GM21515 (cell line): ENCODE measurements at regions not wholly inside any gene's neighbourhood (a gene's known extent, or its start where the extent isn't known, plus 50 kb on each side); places are given as distances from the start of the nearest gene placed in this dataset.

Source experiments
- ATAC-seq: cut with Tn5 transposase; IDR thresholded peaks from one replicate; pipeline ENCODE4 v1.9.1; 2021; ENCODE audit not compliant: unreplicated experiment

DNA sequence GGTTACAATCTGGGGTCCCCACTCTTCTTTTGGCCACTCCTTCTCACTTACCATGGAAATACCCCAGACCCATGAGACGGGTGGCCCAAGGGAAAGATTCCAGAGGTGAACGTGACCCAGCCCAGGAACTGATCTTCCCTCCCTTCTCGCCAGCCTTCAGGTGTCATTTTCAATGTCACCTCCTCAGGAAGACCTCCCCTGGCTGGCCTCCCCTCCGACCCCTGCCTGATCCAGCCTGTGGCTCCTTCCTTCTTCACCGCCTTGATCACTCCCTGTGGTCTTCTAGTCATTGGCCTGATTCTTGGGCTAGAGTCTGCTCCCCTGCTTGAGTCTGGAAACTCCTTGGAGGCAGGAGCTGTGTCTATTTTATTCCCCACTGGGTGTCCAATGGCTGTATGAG is 146.1 kb downstream of the SMAD6 start:
- ATAC-seq: no peak

DNA sequence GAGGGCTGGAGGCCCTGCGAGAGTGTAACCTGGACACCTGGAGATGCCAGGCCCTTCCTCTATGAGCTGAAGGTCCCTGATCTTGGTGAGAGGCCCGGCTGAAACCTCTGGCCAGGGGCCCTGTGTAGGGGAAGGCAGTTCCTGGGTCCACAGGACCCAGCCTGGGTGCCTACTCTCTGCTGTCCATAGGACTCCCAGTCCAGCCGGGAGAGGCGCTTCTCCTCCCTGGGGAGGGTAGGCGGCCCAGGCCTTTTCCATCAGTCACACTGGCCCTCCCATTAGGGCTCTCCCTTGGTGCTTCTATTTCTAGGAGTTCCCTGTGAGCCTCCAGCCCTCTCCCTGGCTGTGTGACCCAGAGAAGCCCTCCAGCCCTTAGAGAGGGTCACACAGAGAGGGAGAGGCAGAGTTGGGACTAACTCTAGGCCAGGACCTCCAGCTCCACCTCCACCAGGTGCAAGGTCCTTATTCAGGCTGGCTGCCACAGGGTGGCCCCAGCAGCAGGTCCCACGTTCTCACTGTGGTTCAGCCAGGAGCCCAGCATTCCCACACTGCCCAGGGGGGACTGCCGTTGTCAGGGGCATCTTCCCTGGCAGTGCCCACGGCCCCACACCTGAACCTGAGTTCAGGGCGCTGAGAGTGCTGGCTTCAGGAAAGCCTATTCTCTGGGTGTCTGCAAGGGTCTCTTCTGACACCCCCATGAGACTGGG is 146.8 kb downstream of the SMAD6 start:
- no peak for ATAC-seq

DNA sequence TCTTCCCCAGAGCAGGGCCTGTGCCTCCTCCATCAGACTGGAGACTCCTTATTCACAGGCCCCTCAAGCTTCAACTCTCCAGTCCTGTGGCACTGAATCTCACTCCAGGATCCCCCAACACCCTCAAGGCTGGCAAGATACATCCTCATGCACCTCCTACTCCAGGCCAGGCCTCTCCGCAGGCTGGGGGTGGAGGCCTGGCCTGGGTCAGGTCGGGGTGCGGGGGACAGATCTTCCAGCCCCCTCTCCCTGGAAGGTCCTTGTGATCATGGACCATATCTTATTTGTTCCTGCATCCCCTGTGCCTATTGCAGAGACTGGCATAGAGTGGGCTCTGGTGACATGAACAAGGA is 147.3 kb downstream of the SMAD6 start:
- no peak for ATAC-seq

DNA sequence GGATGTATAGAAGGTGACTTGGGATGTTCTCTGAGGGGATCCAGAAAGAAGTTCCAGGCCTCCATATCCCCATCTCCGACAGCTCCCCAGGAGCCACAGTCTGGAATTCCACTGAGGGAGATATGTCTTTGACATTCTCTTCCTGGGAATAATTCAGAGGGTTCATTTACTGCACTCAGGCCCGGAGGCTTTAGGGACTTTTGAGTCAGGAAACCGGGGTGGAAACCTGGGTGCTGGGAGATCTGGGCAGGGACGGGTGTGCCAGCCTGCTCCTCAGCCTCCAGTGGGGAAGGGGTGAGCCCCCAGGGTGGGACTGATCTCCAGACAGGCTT is 147.7 kb downstream of the SMAD6 start:
- no peak for ATAC-seq

DNA sequence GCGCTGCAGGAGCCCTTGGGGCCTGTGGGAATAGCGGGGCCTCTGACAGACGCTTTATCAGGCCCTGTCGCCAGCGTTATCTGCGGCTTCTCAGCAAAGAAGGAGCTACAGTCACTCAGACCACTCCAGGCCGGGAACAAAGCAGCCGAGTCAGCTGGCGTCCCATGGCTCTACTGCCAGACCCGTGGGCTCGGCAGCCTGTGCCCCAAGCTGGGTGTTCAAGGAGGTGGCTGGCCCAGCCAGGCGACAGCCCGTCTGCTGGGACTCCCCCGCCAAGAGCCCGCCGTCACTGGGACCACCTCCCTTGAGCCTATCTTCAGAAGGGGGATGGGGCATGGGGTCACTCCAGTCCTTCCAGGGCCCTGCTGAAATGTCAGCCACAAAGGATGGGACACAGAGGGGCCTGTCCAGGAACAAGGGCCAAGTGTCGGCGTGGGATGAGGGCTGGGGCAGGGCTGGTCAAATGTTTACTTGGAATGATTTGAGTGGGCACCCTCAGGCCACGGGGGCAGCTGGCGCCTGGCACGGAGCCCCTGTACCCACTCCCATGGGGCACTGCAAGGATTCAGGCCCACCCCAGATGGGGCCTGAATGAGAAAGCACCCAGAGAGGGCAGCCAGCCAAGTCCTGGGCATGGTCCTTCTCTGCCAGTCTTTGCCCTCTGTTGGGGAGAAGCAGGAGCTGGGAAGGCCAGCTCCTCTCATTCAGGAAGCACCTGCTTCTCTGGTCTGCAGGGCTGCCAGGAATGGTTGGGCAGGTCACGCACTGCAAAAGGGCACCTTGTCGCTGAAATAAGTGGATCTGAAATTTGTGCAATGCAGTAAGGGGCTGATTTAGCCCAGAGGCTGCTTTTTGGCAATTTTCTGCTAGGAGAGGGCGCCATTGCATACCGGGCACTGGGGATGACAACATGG is 148.3 kb downstream of the SMAD6 start:
- ATAC-seq: no peak

DNA sequence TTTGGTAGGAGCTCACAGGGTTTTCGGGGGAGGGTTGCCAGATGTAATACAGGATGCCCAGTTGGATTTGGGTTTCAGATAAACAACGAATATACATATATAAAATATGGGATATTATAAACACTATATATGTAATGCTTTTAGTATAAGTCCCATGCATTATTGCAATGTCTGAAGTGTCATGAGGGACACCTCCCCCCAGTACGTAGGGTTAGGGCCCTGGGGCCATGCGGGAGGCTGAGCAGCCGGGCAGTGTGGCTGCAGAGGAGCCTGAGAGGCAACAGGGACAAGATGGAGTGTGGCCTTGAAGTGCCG is 148.9 kb downstream of the SMAD6 start:
- no peak for ATAC-seq

DNA sequence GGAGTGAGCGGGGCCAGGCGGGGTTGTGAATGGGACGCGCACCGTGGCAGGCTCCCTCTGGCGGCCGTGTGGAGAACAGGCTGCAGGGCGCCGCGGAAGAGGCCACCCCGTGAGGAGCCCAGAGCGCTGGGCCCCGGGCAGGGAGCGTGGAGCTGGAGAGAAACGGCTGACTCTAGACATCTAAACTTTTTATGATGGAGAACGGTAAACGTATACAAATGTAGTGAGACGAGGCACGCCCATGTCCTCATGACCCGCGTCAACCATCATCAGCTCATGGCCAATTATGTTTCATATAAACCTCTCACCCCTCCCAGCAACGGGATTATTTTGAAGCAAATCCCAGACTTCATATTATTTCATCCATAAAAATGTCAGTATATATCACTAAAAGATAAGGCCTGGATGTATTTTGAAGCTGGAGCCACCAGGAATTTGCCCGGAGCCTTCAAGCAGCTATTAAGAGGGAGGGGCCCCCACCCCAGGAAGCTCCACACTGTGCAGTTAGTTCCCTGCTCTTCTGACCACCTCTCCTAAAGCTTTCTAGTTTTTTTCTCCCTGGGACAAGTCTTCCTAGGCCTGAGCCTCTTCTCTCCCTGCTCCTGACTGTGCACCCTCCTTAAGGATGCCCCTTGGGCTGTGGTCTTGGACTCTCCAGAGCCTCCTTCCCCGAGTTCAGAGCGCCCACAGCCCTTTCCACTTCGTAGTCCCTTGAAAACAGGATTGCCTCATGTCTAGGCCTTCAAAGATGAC is 149.5 kb downstream of the SMAD6 start:
- ATAC-seq: no peak

DNA sequence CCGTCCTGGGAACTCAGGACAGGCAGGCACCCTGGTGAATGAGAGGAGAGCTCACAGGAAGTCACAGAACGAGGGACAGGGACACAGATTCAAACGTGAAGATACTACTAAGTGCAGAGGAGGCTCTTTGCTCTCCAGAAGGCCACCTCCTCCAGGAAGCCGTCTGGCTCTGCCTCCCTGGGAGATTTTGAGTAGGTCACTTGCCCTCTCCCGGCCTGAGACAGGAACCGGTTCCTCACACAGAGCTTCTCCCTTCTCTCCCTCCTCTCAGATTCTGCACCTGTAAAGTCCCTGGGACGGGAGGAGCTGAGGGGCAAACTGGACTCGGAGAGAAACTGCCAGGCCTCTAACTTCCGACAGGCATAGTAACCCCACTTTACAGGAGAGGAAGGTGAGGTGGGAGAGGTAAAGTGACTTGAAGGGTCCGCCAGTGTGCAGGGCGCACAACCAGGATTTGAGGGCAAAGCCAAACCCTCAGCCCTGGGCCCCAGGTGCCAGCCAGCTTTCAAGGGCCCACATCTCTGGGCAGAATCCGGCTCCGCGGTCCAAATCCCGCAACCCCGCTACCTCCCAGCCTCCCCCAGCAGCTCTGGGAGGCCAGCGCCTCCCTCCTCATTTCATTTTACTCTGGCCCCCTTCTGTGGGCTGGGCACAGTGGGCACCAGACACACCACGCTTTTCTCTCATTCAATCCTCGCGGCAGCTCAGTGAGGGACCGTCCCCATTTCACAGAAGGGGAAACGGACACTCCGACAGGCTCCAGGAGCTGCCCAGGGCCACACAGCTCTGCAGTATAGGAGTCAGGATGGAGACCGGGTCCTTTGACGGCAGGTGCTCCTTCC is 150.2 kb downstream of the SMAD6 start:
- no peak for ATAC-seq

DNA sequence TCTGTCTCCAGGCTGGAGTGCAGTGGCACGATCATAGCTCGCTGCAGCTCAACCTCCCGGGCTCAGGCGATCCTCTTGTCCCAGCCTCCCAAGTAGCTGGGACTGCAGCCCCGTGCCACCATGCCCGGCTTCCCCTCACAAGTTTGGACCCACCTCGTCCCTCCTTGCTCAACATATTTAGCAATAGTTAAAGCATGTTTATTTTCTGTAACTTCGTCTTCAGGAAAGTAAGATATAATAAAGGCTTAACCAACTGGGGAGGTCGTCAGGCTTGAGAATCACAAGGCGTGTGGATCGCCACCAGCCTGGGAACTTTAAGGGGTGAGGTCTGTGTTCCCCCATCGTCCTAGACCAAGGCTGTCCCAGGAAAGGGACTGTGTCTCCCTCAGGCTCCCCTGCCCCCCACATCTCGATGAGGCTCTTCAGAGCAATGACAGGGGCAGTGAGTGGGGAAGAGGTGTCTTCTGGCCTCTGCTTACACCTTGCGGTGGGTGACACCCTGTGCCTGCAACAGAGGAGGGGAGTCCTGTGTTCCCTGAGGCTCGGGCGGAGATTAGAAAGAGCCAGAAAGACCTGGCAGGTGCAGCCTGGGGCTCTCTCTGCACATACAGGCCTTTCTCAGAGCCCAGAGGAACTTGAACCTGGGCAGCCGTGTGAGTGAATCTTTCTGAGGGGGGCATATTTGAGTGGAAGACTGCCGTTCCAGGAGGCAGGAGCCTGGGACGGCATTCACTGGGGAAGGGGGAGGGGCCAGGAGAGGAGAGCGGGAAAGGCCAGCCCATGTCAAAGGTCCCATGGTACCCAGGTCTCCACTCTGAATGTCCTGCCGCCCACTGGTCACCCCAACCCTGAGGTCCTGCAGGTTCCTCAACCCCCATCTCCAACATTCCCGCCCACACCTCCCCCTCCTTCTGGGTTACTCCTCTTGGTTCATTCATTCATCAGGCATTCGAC is 152.3 kb downstream of the SMAD6 start:
- ATAC-seq: no peak

DNA sequence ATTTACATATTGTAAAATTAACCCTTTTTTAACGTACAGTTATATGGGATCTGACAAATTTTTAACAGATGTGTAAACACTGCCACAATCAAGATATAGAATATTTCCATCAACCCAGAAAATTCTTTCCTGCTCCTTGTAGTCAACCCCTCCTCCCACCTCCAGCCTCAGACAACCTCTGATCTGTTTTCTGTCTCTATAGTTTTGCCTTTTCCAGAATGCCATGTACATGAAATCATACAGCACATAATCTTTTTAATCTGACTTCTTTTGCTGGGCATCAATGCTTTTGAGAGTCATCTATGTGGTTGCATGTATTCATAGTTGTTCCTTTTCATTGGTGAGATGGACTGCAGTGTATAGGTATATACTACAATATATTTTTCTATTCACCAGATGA is 153.0 kb downstream of the SMAD6 start:
- ATAC-seq: no peak

DNA sequence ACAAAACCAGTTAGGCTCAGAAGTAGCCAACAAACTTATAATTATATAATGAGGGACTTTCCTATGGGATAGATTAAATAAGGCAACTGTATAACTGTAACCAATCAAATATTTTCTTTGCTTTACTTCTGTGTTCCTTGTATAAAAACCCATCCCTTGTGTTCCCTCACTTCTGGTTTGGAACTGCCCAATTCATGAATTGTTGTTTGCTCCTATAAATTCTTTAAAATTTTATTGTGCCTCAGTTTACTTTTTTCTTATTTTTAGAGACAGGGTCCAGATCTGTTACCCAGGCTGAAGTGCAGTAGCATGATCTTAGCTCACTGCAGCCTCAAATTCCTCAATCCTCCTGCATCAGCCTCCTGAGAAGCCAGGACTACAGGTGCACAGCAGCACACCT is 155.7 kb downstream of the SMAD6 start:
- no peak for ATAC-seq

DNA sequence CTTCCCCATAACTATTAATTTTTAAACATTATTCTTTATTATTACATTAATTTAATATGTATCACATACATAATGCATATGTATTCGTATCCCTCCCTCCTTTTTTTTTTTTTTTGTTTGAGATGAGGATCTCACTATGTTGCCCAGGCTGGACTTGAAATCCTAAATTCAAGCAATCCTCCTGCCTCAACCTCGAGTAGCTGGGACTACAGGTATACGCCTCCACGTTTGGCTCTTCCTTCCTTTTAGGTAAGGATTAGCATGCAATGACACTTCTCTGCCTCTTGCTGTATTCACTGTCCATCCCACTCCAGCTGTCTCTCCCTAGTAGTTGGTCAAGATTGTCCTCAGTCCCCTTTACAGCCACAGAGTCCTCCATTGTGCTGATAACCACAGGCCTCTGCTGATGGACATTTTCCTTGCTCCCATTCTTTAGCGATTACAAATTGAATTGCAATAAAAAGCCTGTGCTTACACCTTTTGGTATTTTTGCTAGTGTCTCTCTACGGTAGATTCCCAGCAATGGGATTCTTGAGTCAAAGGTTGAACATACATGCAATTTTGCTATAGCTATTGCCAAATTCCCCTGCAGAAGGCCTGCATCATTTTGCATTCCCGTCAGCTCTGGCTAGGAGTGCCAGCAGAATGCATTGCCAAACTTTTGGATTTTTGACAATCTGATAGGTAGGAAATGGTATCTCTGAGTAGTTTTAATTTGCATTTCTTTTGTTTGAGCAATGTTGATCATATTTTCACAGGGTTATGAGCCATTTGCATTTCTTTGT is 156.6 kb downstream of the SMAD6 start:
- no peak for ATAC-seq

DNA sequence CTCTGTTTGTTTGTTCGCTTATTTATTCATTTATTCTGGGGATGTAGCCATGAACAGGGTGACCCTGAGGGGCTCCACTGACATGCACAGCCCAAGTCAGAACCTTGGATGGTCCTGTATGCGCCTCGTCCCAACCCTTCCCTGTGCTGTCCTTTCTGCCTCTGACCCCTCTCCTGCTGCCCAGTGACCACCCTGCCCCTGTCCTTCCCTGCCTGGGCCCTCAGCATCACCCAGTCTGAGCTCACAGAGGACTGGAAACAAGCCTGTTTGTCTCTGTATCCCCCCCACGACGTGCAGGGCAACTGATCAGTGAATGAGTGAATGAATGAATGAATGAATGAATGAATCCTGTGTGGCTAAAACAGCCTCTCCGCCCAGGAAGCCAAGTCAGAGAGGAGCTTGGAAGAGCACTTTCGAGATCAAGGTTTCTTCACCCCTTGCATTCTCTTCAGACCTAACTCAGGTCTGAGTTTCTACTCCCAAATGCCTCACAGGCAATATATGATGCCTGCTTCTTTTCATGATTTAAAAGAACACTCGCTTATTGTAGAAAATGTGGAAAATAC is 157.7 kb downstream of the SMAD6 start:
- no peak for ATAC-seq

DNA sequence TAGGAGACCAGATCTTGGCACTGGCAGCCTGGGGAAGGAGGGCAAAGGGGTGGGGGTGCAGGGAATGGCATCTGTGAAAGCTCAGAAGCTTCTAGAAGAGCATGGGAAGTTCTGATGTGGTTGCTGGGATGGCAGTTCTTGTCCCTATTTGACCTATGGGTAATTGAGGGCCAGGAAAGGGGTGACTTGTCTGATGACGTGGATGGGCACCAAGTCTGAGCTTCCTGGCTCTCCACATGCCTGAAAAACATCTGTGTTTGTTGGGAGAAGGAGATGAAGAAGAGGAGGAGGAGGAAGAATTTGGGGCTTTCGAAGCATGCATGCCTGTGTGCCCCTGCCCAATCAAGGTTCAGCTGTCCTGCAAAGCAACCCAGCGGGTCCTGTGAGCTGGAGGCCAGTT is 158.8 kb downstream of the SMAD6 start:
- no peak for ATAC-seq

DNA sequence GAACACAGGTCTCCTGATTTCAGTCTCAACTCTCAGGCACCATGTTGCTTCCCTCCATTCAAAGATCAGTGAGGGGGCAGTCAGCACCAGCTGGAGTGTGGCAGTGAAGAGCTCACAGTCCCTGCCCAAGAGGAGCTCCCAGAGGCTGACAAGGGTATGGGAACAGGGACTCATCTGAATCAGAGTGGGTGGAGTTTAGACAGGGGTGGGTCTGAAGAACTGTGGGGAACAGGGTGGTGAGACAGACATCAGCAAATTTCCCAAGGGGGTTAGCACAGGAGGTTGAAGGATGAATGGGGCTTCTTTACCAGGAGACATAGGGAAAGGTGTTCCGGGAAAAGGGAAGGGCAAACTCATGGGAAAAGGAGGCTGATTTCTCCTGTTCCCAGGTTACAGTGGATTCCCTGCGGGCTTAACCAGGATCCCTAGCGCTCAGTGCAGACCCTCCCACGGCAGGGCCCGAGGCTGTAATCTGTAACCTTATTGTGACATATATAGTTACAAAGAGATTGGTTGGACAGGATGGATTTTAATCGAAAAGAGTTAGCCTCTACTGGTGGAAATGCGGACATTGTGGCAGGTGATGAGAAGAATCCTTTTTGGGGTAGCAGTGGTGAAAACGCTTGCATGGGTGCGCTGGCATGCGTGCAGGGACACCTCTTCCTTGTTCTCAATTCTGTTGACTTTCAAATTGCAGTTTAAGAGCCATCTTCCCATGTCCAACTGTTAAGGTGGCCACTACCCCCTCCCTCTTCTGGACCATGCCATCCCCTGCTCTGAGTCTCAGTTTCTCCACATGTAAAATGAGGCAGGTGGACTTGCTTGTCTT is 160.3 kb downstream of the SMAD6 start:
- no peak for ATAC-seq

DNA sequence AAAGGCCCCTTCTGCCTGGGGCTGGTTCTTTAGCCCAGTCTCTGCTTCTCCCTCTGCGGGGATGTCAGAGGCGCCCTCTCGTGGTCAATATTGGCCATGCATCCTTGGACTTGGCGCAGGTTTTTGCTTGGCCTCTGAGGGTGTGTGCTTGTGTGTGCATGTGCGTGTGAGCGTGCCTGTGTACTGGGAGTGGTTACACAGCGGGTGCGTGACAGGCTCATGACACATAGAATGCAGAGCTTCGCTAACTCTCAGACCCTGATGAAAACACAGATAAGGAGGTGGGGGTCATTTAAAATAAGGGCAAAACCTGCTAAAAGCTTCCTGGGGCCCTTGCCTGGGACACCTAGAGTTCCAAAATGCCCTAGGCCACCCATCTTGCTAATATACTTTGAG is 160.9 kb downstream of the SMAD6 start:
- peak; percentile 57 for ATAC-seq

DNA sequence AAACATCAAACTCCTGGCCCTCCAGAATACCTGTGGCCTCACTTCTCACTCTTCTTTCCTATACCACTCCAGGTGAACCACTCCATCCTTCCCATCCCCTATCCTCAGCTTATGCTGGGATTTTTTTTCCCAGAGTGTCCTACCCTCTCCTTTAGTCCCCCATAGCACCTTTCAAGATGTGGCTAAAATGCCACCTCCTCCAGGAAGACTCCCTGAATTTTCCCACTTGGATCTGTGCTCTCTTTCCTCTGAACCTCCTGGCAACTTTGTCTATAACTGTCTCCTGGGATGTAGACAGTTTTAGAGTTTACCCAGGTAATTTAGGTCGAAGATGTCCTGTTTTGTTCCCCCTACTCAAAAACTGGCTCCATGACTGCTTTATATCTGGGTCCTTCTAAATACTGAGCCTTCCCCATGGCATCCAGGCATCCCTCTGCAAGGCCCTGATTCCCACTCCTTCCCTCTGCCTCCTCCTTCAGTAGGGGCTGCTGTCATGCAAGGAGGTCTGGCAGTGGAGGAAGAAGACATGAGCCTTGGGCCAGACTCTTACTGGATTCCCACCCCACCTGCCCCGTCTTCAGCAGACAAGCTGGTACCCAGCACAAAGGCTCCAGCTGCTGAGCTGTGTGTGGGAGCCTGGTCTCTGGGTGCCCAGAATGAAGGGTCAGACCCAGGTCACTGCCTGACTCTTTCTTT is 161.5 kb downstream of the SMAD6 start:
- no peak for ATAC-seq
